Stimulated activated naive CD4-positive, alpha-beta T cell treated with Interleukin-2 at 50 U/mL for 16 hours (primary cell): ENCODE measurements at regions not wholly inside any gene's neighbourhood (a gene's known extent, or its start where the extent isn't known, plus 50 kb on each side); places are given as distances from the start of the nearest gene placed in this dataset.

Experiments
- DNase-seq: peaks from one replicate; lab custom pipeline; 2025; lab: John Stamatoyannopoulos, UW

DNA sequence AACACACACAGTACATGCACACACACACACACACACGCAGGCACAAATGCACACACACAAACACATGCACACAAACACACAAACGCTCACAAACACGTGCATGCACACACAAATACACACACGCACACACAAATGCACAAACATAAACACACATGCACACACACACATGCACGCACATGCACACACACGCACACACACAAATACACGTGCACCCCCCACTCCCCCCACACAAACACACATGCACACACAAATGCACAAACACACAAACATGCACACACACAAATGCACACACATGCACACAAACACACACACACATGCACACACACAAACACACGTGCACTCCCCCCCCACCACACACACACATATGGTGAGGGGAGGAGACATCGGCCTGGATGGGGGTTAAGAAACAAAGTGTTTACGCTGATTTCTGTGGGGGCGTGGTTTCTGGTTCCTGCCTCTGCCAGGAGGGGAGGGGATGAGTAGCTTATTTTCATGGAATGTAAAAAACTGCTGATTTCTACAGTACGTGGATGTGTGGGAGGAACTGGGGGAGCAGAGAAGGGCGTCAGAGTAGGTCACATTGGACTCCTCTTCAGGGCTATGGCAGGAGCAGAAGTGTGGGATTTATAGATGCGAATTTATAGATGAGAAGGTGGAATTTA is 607.2 kb downstream of the QKI start:
- DNase-seq: no peak

DNA sequence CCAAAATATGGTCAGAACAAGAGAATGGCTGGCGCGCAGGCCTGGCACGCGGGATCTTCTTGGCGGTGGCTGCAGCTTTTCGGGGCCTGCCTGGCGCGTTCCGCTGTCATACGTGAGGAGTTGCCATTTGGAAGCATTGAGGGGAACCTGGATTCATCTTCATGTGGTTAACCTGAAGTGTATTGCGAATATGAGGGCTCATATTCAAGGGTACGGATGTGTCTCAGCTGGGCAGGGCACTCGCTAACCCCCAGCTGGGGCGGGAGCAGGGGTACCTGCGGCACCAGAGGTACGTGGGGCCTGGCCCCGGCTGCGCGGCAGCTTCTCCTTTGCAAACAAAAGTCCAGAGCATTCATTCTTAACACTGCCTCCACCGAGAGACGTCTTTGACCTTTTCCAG is 605.6 kb downstream of the QKI start:
- no peak for DNase-seq

DNA sequence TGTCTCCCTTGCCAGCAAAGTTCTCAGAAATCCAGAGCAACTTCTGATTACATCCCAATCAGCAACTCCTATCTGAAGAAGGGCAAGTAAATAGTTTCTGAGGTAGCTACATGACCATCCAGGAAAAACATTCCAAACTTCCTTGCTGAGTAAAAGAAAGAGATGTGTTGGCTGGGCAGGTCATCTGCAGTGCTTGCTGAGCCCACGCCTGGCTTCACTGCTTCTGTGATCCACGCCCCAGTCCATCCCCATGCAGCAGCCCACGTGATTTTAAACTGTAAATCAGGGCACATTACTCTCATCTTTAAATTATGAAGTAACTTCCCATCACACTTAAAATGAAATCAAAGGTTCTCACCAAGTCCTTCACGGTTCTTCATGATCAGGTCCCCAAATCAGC is 603.6 kb downstream of the QKI start:
- no peak for DNase-seq

- no peak for DNase-seq
Measured at GRCh38 chr6:164016056-164016455, 601.5 kb downstream of the QKI start.

GRCh38 chr6:164015088-164015484 is 600.6 kb downstream of the QKI start:
- DNase-seq: no peak

DNA sequence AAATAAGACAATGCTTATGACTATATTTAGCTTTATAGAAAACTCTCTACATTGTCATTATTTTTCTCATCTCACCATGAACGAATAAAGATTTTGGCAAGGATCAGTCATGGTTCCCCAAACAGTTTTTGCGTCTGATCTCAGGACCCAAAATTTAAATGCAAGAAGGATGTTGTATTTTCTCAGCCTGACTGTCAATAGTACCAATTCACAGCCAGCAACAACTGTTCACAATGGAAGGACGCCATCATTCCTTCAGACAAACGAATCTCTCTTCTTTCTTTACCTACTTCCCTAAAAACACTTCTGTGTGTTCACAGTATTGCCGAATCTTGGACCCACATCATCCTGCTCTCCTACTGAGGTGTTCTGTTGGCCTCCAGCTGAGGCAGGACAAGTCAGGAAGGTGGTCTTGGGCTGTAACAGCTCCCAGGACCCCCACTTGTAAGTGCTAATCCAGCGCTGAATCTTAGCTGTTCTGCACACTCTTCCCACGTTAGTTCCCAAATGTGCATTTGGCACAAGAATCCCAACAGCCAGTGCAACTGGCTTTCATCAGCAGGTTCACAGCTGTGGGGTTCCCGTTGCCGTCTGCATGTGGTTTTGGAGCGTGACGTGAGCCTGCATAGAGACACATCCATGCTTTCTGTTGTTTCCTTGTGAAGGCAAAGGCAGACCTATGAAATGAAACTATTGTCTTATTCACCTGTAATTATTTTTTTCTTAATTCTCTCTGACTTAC is 600.0 kb downstream of the QKI start:
- no peak for DNase-seq

- no peak for DNase-seq
Measured at GRCh38 chr6:164013480-164014208, 599.1 kb downstream of the QKI start.

DNA sequence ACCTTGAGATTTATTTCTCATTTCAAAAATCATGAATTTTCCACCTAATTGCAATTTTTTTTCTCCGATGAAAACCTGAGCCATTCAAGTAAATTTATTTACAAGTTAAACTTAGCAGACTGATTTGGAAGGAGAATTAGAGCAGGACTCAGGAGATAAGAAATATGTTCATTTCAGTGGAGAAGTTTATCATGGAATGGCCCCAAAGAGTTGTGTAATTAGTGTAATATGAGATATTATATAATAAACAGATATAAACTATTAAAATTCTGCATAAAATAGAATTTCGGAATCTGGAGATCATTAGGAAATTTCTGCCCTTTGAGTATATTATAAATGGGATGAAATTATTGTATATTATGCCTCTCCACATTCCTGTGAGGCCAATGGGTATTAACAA is 596.8 kb downstream of the QKI start:
- no peak for DNase-seq

GRCh38 chr6:164010441-164011103 is 596.1 kb downstream of the QKI start:
- no peak for DNase-seq

DNA sequence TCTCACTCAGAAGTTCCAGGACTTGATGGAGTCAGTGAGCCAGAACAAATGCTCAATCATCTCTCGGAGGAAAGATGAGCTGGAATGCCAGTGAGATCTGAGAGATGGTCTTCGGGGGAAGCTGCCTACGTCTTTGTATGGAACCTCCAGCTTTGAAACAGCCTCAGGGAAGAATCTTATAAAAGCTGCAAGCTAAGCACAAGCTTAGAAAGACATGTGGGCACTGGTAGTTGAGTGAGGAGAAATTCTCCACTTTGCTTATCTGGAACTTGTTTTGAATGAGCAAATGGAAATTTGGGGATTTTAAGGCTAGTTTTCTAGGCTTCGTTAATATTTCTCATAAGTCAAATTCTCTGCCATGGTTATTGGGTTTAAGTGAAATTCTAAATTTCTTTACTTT is 594.4 kb downstream of the QKI start:
- no peak for DNase-seq

DNA sequence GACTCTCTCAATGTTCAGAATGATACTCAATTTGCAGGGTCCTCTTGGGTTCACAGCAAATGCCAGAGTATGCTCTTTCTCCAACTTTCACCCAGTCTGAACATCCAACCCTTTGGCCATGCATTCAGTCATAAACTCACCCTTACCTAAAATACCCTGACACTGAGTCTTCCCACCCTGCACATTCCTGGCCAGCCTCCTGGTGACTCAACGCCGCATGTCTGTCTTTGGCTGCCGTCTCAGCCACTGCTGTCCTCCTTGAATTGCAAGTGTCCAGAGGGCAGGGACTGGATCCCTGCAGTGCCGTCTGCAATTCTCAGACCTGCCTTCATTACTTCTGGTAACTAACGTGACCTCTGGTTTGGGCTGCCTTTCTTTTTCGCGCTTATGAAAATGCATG is 593.4 kb downstream of the QKI start:
- no peak for DNase-seq

DNA sequence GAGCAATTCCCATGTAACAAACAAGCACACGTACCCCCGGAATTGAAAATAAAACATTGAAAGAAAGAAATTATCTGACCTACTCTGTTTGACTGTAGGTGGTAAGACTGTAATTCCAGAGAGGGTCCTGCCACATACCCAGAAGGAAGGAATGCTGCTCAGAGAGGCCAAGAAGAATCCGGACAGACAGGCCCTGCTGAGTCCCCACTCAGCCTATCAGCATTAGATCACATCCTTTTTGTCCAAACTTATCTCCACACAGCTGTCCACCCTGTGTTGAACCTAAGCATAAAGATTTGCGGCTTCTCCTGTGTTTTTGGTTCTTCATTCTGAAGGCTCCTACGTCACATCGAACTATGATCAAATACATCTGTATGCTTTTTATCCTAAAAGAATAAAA is 591.9 kb downstream of the QKI start:
- DNase-seq: no peak

- no peak for DNase-seq
Measured at GRCh38 chr6:164005004-164005711, 590.6 kb downstream of the QKI start.

- DNase-seq: no peak
Measured at GRCh38 chr6:164000276-164000675, 585.8 kb downstream of the QKI start.

- no peak for DNase-seq
Measured at GRCh38 chr6:163999475-164000125, 585.1 kb downstream of the QKI start.

DNA sequence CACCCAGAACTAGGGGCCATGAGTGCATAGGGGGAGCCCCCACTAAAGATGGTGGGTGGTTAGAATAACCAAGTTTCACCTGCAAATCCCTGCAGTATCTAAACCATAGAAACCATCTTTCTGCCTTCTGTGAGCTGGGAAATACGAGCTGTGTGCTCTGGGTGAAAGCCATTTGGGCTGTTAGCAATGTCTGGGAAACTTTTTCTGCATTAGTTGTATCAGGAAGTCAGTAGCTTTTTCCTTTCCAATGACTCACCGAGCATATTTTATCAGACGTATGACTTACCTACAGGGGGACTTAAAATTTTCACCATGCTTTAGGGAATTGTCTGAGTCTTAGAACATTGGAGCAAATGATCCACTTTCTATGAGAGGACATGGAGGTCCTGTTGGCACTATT is 584.0 kb downstream of the QKI start:
- no peak for DNase-seq

DNA sequence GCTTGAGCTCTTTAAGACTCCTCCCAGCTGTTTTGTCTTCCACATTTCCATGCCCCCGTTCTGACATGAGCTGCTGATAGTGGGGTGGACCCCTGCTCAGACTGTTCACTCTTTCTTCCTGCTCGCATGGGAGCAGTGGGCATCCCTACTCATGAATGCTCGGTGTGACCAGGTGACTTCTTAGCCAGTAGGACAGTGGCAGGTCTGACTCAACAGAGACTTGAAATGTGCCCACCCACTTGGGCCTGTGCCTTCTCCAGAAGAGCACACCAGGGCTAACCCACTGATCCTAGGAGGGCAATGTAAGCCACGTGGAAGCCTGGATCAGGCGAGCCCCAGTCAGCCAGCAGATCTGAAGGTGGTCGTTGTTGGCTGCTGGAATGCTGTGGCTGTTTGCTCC is 582.0 kb downstream of the QKI start:
- DNase-seq: no peak

GRCh38 chr6:163994566-163994965 is 580.0 kb downstream of the QKI start:
- DNase-seq: no peak

DNA sequence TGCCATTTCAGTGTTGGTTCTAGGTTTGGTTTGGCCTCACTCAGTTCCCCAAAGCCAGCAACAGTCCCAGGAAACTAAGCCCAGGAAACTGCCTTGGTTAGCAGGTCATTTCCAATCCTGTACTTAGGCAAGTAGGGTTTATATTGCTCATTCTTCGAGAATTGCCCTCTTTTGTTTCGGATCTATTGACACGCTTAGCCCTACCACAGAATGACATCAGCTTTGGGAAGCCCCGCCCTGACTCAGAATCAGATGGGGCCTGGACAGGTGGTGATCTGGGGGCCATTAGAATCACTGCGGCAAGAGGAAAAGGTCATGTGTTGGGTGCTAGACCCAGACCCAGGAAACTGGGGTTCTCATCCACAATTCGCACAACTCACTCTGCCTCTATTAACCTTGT is 578.2 kb downstream of the QKI start:
- no peak for DNase-seq

DNA sequence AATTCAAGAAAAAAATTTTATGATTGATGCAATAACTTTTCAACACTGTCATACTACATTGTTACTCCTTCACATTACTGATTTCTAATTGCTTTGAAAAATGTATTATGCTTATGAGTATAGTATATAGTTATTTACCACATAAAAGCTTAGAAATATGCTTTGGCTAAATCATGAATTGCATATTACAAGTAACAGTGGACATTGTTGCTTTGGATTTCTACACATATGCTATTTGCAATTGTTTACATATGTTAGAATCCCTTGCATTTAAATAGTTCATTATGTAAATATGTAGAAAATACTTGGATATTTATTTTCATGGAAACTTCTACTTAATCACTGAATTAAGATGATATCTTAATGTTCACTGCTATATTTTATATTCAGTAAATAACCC is 577.5 kb downstream of the QKI start:
- no peak for DNase-seq

- no peak for DNase-seq
Measured at GRCh38 chr6:163991321-163991720, 576.8 kb downstream of the QKI start.

GRCh38 chr6:163986313-163986712 is 571.8 kb downstream of the QKI start:
- DNase-seq: no peak
